ENCODE measurements at regions not wholly inside any gene's neighbourhood (a gene's known extent, or its start where the extent isn't known, plus 50 kb on each side); places are given as distances from the start of the nearest gene placed in this dataset.

DNA sequence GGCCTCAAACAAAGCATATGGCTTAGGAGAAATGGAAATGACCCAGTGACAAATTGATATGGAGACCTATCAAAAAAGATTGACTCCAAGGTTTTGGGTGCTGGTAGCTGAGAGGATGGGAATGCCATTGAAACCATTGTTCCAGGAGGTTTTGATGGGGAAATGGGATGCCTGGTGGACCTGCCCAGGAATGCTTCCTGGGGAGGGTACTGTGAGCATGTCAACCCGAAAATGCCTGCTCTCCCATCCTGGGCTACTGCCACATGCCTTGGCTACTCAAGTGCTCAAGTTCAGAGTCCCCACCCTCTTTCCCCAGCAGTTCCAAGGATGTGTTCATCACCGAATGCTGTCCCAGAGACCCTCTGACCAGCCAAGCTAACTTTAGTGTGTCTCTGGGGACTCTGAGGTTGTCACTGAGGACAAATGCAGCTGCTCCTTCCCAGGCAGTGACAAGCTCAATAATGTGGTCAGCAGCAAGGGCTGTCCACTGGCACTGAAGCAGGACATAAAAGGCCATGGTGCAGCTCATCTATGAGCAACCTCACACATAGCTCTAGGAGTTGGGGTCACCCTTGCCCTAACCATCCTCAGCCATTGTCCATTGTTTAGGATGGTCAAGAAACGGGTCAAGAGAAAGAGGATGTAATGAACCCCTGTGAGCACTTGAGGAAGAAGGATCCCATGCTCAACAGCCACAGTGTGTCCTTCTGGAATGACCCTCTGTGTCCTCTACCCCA, 83.7 kb downstream of the TRIM29 start:
- no peaks in the 10 kb centered on the region for H3K27me3 ChIP-seq (ENCODE audit: insufficient read depth, low read depth, low read length)
- no peak overlapping the region for H3K9ac ChIP-seq (ENCODE audit: low read length)
- H3K27ac ChIP-seq (ENCODE audit: low read length), result no peak overlapping the region
- H3K36me3 ChIP-seq (ENCODE audit: insufficient read depth, low read length), result no peaks in the 10 kb centered on the region
- no peaks in the 10 kb centered on the region for H3K9me3 ChIP-seq (ENCODE audit: low read length)
- H3K79me2 ChIP-seq (replicated peaks; ENCODE audit: insufficient read depth, low read length), result no peaks in the 10 kb centered on the region
- H3F3A ChIP-seq (ENCODE audit: insufficient read depth, low read length, poor library complexity, severe bottlenecking), result no peaks in the 10 kb centered on the region
- H3K9me2 ChIP-seq (ENCODE audit: insufficient read depth, low read length), result no peaks in the 10 kb centered on the region
- no peak overlapping the region for H3K4me2 ChIP-seq (ENCODE audit: low read length)
- H2AFZ ChIP-seq (ENCODE audit: low read depth, low read length), result no peak overlapping the region
- TF ChIP-seq, protein P1, sequence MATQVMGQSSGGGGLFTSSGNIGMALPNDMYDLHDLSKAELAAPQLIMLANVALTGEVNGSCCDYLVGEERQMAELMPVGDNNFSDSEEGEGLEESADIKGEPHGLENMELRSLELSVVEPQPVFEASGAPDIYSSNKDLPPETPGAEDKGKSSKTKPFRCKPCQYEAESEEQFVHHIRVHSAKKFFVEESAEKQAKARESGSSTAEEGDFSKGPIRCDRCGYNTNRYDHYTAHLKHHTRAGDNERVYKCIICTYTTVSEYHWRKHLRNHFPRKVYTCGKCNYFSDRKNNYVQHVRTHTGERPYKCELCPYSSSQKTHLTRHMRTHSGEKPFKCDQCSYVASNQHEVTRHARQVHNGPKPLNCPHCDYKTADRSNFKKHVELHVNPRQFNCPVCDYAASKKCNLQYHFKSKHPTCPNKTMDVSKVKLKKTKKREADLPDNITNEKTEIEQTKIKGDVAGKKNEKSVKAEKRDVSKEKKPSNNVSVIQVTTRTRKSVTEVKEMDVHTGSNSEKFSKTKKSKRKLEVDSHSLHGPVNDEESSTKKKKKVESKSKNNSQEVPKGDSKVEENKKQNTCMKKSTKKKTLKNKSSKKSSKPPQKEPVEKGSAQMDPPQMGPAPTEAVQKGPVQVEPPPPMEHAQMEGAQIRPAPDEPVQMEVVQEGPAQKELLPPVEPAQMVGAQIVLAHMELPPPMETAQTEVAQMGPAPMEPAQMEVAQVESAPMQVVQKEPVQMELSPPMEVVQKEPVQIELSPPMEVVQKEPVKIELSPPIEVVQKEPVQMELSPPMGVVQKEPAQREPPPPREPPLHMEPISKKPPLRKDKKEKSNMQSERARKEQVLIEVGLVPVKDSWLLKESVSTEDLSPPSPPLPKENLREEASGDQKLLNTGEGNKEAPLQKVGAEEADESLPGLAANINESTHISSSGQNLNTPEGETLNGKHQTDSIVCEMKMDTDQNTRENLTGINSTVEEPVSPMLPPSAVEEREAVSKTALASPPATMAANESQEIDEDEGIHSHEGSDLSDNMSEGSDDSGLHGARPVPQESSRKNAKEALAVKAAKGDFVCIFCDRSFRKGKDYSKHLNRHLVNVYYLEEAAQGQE (IDR thresholded peaks at IDR 0.05; ENCODE audit: borderline replicate concordance), result no peak
- TF ChIP-seq POLR2AphosphoS5 (IDR thresholded peaks at IDR 0.05) (no peak), EZH2 (IDR thresholded peaks at IDR 0.05; ENCODE audit: borderline replicate concordance, insufficient read depth, low read length, poor library complexity, severe bottlenecking) (no peak), RAD21 (conservative IDR thresholded peaks at IDR 0.05) (no peak)
- no peak overlapping the region for H3K4me3 ChIP-seq (ENCODE audit: low read length)
- H4K20me1 ChIP-seq (ENCODE audit: insufficient read depth), result no peaks in the 10 kb centered on the region

DNA sequence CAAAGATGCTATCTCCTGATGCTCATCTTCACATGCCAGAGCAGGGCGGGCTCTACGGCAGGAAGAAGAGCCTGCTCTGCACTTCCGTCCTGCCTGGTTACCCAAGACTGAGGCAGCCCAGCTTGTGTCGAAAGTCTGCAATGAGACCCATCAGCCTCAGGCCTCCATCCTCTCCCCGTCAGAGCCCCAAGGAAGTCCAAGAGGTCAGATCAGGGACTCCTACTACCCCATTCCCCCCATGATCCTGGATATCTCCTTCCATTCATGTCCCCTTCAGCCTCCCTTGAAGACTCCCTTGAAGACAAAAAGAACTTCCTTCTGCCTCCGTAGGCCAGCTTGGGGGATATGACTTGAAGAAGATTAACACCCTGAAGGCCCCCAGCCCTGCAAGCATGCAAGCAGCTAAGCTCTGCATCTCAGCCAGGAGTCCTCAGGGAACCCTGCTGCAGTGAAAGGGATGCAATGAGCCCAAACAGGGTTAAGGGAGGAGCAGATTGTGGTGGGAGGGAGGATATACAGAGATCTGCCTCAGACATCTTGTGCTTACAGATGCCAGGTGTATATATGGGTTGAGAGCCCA, 85.6 kb downstream of the TRIM29 start:
- H2AFZ ChIP-seq (ENCODE audit: low read depth, low read length), result no peak overlapping the region

More for the DNA sequence above, 85.6 kb downstream of the TRIM29 start:
- Histone ChIP-seq H3K36me3 (ENCODE audit: insufficient read depth, low read length) (no peaks in the 10 kb centered on the region), H3K27me3 (ENCODE audit: insufficient read depth, low read depth, low read length) (no peaks in the 10 kb centered on the region), H3K4me2 (ENCODE audit: low read length) (no peak overlapping the region), H3K79me2 (replicated peaks; ENCODE audit: insufficient read depth, low read length) (no peaks in the 10 kb centered on the region), H3K9me3 (ENCODE audit: low read length) (no peaks in the 10 kb centered on the region), H3K4me3 (ENCODE audit: low read length) (no peak overlapping the region), H3F3A (ENCODE audit: insufficient read depth, low read length, poor library complexity, severe bottlenecking) (no peaks in the 10 kb centered on the region), H3K9ac (ENCODE audit: low read length) (no peak overlapping the region), H3K9me2 (ENCODE audit: insufficient read depth, low read length) (no peaks in the 10 kb centered on the region), H3K27ac (ENCODE audit: low read length) (no peak overlapping the region), H4K20me1 (ENCODE audit: insufficient read depth) (no peaks in the 10 kb centered on the region)
- TF ChIP-seq POLR2AphosphoS5 (IDR thresholded peaks at IDR 0.05), result no peak
- no peak for TF ChIP-seq EZH2 (IDR thresholded peaks at IDR 0.05; ENCODE audit: borderline replicate concordance, insufficient read depth, low read length, poor library complexity, severe bottlenecking)
- TF ChIP-seq TAF1 (IDR thresholded peaks at IDR 0.05; ENCODE audit: low read depth), result no peak
- TF ChIP-seq, protein P2, sequence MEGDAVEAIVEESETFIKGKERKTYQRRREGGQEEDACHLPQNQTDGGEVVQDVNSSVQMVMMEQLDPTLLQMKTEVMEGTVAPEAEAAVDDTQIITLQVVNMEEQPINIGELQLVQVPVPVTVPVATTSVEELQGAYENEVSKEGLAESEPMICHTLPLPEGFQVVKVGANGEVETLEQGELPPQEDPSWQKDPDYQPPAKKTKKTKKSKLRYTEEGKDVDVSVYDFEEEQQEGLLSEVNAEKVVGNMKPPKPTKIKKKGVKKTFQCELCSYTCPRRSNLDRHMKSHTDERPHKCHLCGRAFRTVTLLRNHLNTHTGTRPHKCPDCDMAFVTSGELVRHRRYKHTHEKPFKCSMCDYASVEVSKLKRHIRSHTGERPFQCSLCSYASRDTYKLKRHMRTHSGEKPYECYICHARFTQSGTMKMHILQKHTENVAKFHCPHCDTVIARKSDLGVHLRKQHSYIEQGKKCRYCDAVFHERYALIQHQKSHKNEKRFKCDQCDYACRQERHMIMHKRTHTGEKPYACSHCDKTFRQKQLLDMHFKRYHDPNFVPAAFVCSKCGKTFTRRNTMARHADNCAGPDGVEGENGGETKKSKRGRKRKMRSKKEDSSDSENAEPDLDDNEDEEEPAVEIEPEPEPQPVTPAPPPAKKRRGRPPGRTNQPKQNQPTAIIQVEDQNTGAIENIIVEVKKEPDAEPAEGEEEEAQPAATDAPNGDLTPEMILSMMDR (IDR thresholded peaks at IDR 0.05; ENCODE audit: poor library complexity, severe bottlenecking), result no peak
- TF ChIP-seq MXI1 (conservative IDR thresholded peaks at IDR 0.05; ENCODE audit: poor library complexity, severe bottlenecking), result no peak
- no peak for TF ChIP-seq EP300 (conservative IDR thresholded peaks at IDR 0.05; ENCODE audit: poor library complexity, severe bottlenecking)
- TF ChIP-seq SMC3 (conservative IDR thresholded peaks at IDR 0.05; ENCODE audit: poor library complexity), result no peak
- TF ChIP-seq, protein P1 (IDR thresholded peaks at IDR 0.05; ENCODE audit: borderline replicate concordance), result no peak
- TF ChIP-seq RAD21 (conservative IDR thresholded peaks at IDR 0.05), result no peak
